GM23248 (cell line): ENCODE measurements at regions not wholly inside any gene's neighbourhood (a gene's known extent, or its start where the extent isn't known, plus 50 kb on each side); places are given as distances from the start of the nearest gene placed in this dataset.

Experiments used
- EZH2 ChIP-seq: fragments of 200-600 bp; sonication (generic); IDR thresholded peaks from 2 replicates; pipeline ENCODE4 v1.6.1; 2018; ENCODE audit warnings: antibody characterized with exemption, mild to moderate bottlenecking; ENCODE audit not compliant: insufficient read depth, poor library complexity, severe bottlenecking
- EZH2phosphoT487 ChIP-seq: fragments of 200-600 bp; sonication (generic); IDR thresholded peaks from 2 replicates; pipeline ENCODE4 v1.6.1; 2018; ENCODE audit warnings: antibody characterized with exemption, moderate library complexity, mild to moderate bottlenecking, low read depth; ENCODE audit not compliant: insufficient read depth

GRCh38 chr18:47323158-47323557 lies 71.7 kb upstream of the SKOR2 start:
- TF ChIP-seq EZH2 = no peak
- TF ChIP-seq EZH2phosphoT487 = no peak
